IMR-90 (cell line): ENCODE measurements at regions not wholly inside any gene's neighbourhood (a gene's known extent, or its start where the extent isn't known, plus 50 kb on each side); places are given as distances from the start of the nearest gene placed in this dataset.

Experiments
- BHLHE40 ChIP-seq: fragments of 150-350 bp; IDR thresholded peaks from 2 replicates; pipeline ENCODE4 v1.6.1; 2016; ENCODE audit warnings: mild to moderate bottlenecking, low read depth, low read length
- MAZ ChIP-seq: IDR thresholded peaks from 2 replicates; pipeline ENCODE4 v1.6.1; 2012; ENCODE audit warnings: low read depth, mild to moderate bottlenecking, low read length, improper control_type of control experiment, moderate library complexity, borderline replicate concordance
- MXI1 ChIP-seq: IDR thresholded peaks from 2 replicates; pipeline ENCODE4 v1.6.1; 2012; ENCODE audit warnings: low read depth, mild to moderate bottlenecking, low read length, moderate library complexity, borderline replicate concordance
- POLR2A ChIP-seq: IDR thresholded peaks from 2 replicates; pipeline ENCODE4 v1.6.1; 2012; ENCODE audit warnings: mild to moderate bottlenecking, low read depth, low read length
- RAD21 ChIP-seq: IDR thresholded peaks from 2 replicates; pipeline ENCODE4 v1.6.1; 2012; ENCODE audit warnings: low read length, improper control_type of control experiment
- SMC3 ChIP-seq: fragments of 150-350 bp; IDR thresholded peaks from 2 replicates; pipeline ENCODE4 v1.6.1; 2016; ENCODE audit warnings: low read depth, mild to moderate bottlenecking, antibody characterized with exemption, low read length, moderate library complexity
- TF ChIP-seq, protein P1 (sequence below): conservative IDR thresholded peaks from 2 replicates; pipeline ENCODE4 v1.5.1; 2012; ENCODE audit warnings: mild to moderate bottlenecking, low read depth, low read length, improper control_type of control experiment

DNA sequence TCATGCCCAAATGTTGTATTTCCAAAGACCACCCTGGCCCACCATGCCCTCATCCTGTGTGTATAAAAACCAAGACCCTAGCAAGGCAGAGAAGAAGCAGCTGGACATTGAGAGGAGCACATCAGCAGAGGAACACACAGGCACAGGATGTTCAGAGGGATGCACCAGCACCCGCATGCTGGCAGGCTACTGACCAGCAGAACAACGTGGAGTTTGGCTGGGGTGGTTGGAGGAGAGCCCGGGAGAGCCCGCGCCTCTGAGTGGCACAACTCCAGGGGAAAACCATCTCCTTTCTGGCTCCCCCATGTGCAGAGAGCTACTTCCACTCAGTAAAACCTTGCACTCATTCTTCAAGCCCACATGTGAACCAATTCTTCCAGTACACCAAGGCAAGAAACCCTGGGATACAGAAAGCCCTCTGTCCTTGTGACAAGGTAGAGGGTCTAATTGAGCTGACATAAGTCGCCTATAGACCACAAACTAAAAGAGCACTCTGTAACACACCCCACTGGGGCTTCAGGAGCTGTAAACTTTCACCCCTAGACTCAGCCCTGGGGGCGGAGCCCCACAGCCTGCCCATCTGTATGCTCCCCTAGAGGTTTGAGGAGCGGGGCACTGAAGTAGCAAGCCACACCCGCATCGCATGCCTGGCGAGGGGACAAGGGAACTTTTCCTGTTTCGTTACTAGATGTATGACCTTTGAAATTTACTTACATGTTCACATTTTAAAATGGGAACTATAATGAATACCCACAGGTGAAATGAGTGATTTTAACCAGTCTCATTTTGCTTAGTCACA is 831.5 kb upstream of the CITED2 start:
- TF ChIP-seq, protein P1, sequence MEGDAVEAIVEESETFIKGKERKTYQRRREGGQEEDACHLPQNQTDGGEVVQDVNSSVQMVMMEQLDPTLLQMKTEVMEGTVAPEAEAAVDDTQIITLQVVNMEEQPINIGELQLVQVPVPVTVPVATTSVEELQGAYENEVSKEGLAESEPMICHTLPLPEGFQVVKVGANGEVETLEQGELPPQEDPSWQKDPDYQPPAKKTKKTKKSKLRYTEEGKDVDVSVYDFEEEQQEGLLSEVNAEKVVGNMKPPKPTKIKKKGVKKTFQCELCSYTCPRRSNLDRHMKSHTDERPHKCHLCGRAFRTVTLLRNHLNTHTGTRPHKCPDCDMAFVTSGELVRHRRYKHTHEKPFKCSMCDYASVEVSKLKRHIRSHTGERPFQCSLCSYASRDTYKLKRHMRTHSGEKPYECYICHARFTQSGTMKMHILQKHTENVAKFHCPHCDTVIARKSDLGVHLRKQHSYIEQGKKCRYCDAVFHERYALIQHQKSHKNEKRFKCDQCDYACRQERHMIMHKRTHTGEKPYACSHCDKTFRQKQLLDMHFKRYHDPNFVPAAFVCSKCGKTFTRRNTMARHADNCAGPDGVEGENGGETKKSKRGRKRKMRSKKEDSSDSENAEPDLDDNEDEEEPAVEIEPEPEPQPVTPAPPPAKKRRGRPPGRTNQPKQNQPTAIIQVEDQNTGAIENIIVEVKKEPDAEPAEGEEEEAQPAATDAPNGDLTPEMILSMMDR: no peak
- no peak for TF ChIP-seq BHLHE40
- no peak for TF ChIP-seq POLR2A
- TF ChIP-seq SMC3: no peak
- TF ChIP-seq MXI1: no peak
- no peak for TF ChIP-seq RAD21
- no peak for TF ChIP-seq MAZ
